ENCODE measurements at regions not wholly inside any gene's neighbourhood (a gene's known extent, or its start where the extent isn't known, plus 50 kb on each side); places are given as distances from the start of the nearest gene placed in this dataset.

DNA sequence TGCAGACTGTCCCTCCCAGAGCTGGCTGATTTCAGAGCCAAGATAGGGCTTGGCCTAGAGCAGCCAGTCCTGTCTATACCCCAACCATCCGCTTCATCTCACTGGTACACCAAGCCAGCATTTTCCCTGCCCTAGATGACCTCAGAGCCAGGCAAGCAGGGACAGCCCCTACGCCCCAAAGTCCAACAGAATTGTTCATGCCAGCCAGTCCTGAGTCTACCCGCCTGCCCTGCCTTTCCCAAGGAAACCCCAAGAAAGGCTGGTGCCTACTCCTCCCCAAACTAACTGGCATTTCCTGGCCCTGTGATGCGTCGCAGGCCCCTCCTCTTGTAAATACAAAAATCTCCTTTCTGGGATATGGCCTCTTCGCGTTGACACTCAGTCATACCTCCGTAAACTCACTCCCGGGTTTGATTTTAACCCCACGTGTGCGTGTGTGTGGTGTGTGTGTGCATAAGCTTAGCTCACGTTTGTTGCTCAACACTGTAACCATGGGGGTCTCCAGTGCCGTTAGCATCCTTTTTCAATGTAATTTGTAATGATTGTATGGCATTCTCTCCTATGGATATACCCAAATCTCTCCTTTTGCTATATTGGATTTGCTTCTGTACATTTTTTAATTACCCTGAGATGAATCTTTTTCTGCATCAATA is 75.3 kb downstream of the SIK1 start:
- TF ChIP-seq, protein P1, sequence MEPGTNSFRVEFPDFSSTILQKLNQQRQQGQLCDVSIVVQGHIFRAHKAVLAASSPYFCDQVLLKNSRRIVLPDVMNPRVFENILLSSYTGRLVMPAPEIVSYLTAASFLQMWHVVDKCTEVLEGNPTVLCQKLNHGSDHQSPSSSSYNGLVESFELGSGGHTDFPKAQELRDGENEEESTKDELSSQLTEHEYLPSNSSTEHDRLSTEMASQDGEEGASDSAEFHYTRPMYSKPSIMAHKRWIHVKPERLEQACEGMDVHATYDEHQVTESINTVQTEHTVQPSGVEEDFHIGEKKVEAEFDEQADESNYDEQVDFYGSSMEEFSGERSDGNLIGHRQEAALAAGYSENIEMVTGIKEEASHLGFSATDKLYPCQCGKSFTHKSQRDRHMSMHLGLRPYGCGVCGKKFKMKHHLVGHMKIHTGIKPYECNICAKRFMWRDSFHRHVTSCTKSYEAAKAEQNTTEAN (CRISPR knock-in tag; IDR thresholded peaks at IDR 0.05), result no peak
- TF ChIP-seq CTCF (IDR thresholded peaks at IDR 0.05) (no peak), FOXP4 (CRISPR knock-in tag; IDR thresholded peaks at IDR 0.05) (no peak), SOX15 (CRISPR knock-in tag; IDR thresholded peaks at IDR 0.05) (no peak), MAX (CRISPR knock-in tag; IDR thresholded peaks at IDR 0.05) (no peak), AFF4 (CRISPR knock-in tag; IDR thresholded peaks at IDR 0.05; ENCODE audit: borderline replicate concordance) (no peak), NFYB (CRISPR knock-in tag; conservative IDR thresholded peaks at IDR 0.05; ENCODE audit: low read depth) (no peak), USF2 (CRISPR knock-in tag; IDR thresholded peaks at IDR 0.05) (no peak), TEAD4 (CRISPR knock-in tag; IDR thresholded peaks at IDR 0.05) (no peak), ZNF317 (CRISPR knock-in tag; IDR thresholded peaks at IDR 0.05; ENCODE audit: borderline replicate concordance, low read depth) (no peak), SP1 (CRISPR knock-in tag; conservative IDR thresholded peaks at IDR 0.05) (no peak)

All from WTC11 (cell line).